Ovary (tissue), 7 donors: ENCODE measurements at regions not wholly inside any gene's neighbourhood (a gene's known extent, or its start where the extent isn't known, plus 50 kb on each side); places are given as distances from the start of the nearest gene placed in this dataset.

Source experiments
- DNase-seq, 5 donors: peaks; one replicate each; pipeline ENCODE4 v3.0.0-alpha.2; 2019 to 2020
- H3K27ac ChIP-seq, 2 donors: fragments of 200-600 bp; one replicate each; pipeline versions ENCODE4 v1.5.1 to v1.8.0; 2019 to 2022
- H3K27me3 ChIP-seq: fragments of 200-600 bp; one replicate; pipeline ENCODE4 v1.8.0; 2022
- H3K36me3 ChIP-seq: fragments of 200-600 bp; sonication (generic); one replicate; pipeline ENCODE4 v1.5.1; 2019
- H3K4me1 ChIP-seq: one replicate; pipeline ENCODE4 v1.8.1; 2013; ENCODE audit warnings: mild to moderate bottlenecking, moderate library complexity; ENCODE audit not compliant: insufficient read depth
- H3K4me3 ChIP-seq: fragments of 200-600 bp; sonication (generic); one replicate; pipeline ENCODE4 v1.5.1; 2017
- H3K9me3 ChIP-seq, 2 donors: fragments of 200-600 bp in 1 of 2; sonication (generic) in 1 of 2; one replicate each; pipeline versions ENCODE4 v1.5.1 to v1.8.1; 2013 to 2019; ENCODE audit warnings: mild to moderate bottlenecking in 1 of 2, moderate library complexity in 1 of 2
- CTCF ChIP-seq, 3 donors: fragments of 450-650 bp in 2 of 3; fragments of 200-600 bp in 1 of 3; IDR thresholded peaks; one replicate each; pipeline versions ENCODE4 v1.5.1 to v1.8.0; 2016 to 2022; ENCODE audit warnings: antibody characterized with exemption in 3 of 3, mild to moderate bottlenecking in 1 of 3
- EP300 ChIP-seq: sonication (generic); formaldehyde crosslinking; IDR thresholded peaks from one replicate; pipeline ENCODE4 v1.6.1; 2017; ENCODE audit warnings: antibody characterized with exemption
- POLR2A ChIP-seq: fragments of 450-650 bp; IDR thresholded peaks from one replicate; pipeline ENCODE4 v1.6.1; 2017; ENCODE audit warnings: antibody characterized with exemption, mild to moderate bottlenecking, moderate library complexity
- WGBS, 3 donors: extraction: QIAGEN DNeasy Blood & Tissue Kit in 1 of 3; methylation state at CpG; one replicate each; pipeline versions ENCODE4 v1.1.5 to v1.1.7; 2013 to 2017; 5-methylcytosine and 5-hydroxymethylcytosine counted together
- intact Hi-C, 4 donors: fragments of 100-400 bp; cut with DNase I; formaldehyde crosslinking; loops; one replicate each; pipeline versions ENCODE4 v1.11.0 to v1.15.1; 2022 to 2023
- donor health status: DM: no; HTN: no; CAD: no; lungs with moderate emphysema.
- donor health status: DM: no; HTN: no; CAD: no.
- donor health status: Bipolar disorder and iron deficiency.
- donor health status: DM: no; HTN: no; CAD: no.
- donor health status: DM: yes; HTN: yes; CAD: no.

- no peaks in the 10 kb centered on the region for H3K9me3 ChIP-seq
- H3K27me3 ChIP-seq, result no peaks in the 10 kb centered on the region
- TF ChIP-seq EP300 (no peak), POLR2A (no peak), CTCF (IDR thresholded peaks at IDR 0.05) (no peak)
- intact Hi-C loops, result loop anchor here in 1 of 4 donors (5.0 kb wide), 1 partner anchor 277 kb away; no protein-coding TSS in a partner anchor
- no peak for DNase-seq
- peaks cover 21% of the 10 kb centered on the region for H3K4me1 ChIP-seq
- 74 to 86% (median 81%) methylated on average over 16 to 19 of the region's 19 CpGs for WGBS, 3 donors
- H3K36me3 ChIP-seq, result no peaks in the 10 kb centered on the region
- H3K4me3 ChIP-seq, result no peak overlapping the region
- no peak overlapping the region for H3K27ac ChIP-seq
Observed at GRCh38 chr12:131345521-131346436, 365.1 kb upstream of the SFSWAP start.

- TF ChIP-seq POLR2A (no peak), EP300 (no peak), CTCF (IDR thresholded peaks at IDR 0.05) (no peak)
- Histone ChIP-seq H3K27ac (no peak overlapping the region), H3K36me3 (no peaks in the 10 kb centered on the region), H3K9me3 (no peaks in the 10 kb centered on the region), H3K4me3 (no peak overlapping the region), H3K27me3 (no peaks in the 10 kb centered on the region), H3K4me1 (peaks cover 27% of the 10 kb centered on the region)
- 60 to 70% (median 63%) methylated on average over 16 to 17 of the region's 17 CpGs for WGBS, 3 donors
- DNase-seq, result no peak
- intact Hi-C loops, result loop anchor here in 1 of 4 donors (5.0 kb wide), 1 partner anchor 276 kb away; no protein-coding TSS in a partner anchor
Observed at GRCh38 chr12:131346555-131347344, 364.1 kb upstream of the SFSWAP start.

GRCh38 chr12:131347345-131347714 is 363.6 kb upstream of the SFSWAP start:
- no peaks in the 10 kb centered on the region for H3K9me3 ChIP-seq
- 77 to 84% (median 83%) methylated on average over 11 of the region's 11 CpGs for WGBS, 3 donors
- no peak for DNase-seq
- no peak overlapping the region for H3K27ac ChIP-seq
- peaks cover 27% of the 10 kb centered on the region for H3K4me1 ChIP-seq
- no peaks in the 10 kb centered on the region for H3K27me3 ChIP-seq
- no peaks in the 10 kb centered on the region for H3K36me3 ChIP-seq
- intact Hi-C loops, result loop anchor here in 1 of 4 donors (5.0 kb wide), 1 partner anchor 275 kb away; no protein-coding TSS in a partner anchor
- H3K4me3 ChIP-seq, result no peak overlapping the region
- TF ChIP-seq EP300 (no peak), CTCF (IDR thresholded peaks at IDR 0.05) (no peak), POLR2A (no peak)

- H3K4me1 ChIP-seq, result peaks cover 27% of the 10 kb centered on the region
- no peak overlapping the region for H3K27ac ChIP-seq
- no peaks in the 10 kb centered on the region for H3K36me3 ChIP-seq
- TF ChIP-seq POLR2A (no peak), EP300 (no peak), CTCF (IDR thresholded peaks at IDR 0.05) (no peak)
- DNase-seq, result no peak
- intact Hi-C loops, result loop anchor here in 1 of 4 donors (5.0 kb wide), 1 partner anchor 275 kb away; no protein-coding TSS in a partner anchor
- no peaks in the 10 kb centered on the region for H3K27me3 ChIP-seq
- no peak overlapping the region for H3K4me3 ChIP-seq
- WGBS, 3 donors, result 87 to 97% (median 92%) methylated on average over 7 of the region's 7 CpGs
- no peaks in the 10 kb centered on the region for H3K9me3 ChIP-seq
Observed at GRCh38 chr12:131347732-131348131, 363.2 kb upstream of the SFSWAP start.
